ENCODE measurements at regions not wholly inside any gene's neighbourhood (a gene's known extent, or its start where the extent isn't known, plus 50 kb on each side); places are given as distances from the start of the nearest gene placed in this dataset.
"Not testable (repeated sequence)": the region's sequence is repeated elsewhere in the genome, so short reads cannot be mapped to it uniquely, and the experiment has no call there.

DNA sequence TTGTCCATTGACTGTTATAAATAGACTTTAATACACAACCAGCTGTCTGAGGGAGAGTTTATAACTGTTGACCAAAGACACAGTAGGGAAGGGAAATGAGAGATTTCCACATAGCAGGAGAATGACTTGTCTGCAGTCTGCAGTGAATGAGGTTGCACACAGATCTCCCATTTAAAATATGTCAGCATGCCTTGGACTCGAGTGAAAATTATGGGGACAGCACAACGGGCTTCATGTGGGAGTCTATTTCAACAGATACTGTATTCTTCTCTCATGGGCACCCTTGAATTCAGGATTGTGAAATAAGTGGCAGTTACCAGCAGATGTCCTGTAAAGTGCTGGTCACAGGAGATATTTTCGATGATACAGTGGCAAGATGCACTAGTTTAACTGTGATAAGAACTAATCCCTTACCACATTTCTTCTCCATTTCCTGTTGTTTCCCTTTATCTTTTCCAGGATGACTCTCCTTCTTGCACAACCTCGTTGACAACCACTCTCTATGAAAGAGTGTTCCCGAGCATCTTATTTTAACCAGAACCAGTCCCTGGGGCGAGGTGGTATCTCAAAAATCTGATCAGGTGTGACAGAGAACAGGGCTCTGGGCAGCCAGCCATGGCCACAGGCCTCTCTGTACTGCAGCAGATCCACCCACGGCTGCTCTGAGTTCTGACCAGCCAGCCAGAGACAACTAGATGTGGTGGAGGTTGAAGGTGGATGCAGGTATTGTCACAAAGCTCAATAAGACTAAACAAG, 51.5 kb upstream of the MAP3K1 start:
- no peak for DNase-seq (ENCODE audit: low read depth in 2 of 2, low spot score in 1 of 2)

DNA sequence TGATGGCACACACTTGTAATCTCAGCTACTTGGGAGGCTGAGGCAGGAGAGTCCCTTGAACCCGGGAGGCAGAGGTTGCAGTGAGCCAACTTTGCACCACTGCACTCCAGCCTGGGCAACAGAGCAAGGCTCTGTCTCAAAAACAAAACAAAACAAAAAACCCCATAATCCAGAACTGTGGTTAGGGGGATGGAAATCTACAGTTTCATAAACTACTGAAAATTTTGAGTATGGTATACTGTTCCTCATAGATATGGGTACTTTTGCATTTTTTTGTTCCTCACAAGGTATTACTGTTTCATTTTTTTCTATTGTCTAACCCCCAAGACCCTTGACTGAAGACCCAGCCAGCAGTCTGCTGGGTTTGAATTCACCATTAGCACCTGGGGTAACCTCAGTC, 52.2 kb upstream of the MAP3K1 start:
- no peak for DNase-seq (ENCODE audit: low read depth in 2 of 2, low spot score in 1 of 2)

DNA sequence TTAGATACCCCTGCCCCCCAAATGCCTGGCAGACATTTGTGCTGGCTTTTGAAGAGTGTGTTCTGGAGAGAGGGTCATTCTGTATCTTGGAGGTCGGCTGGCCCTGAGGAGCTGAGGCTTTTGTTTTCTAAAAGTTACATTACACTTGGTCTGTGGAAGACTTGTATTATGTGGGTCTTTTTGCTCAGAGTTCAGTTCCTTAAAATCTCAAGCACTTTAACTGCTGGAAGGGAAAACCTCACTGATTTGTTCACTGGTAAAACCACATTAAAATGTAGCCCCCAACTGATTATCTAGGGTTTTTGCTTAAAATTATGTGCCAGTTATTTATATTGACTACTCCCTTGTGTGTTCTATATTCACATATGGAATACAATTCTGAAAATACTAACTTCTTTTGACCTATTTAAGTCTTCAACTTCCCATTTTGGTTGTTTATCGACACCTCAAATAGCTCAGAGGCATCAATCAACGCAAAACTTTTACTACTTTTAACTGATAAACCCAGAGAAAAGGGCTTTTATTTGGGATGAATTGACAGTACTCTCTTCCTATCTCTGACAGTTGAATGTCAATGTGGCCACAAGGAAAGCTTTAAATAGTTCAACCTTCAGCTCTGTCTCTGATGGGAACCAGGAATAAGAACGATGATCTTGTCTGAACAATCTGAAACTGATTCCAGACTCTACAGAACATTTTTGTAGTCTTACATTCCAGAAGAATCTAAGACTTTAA, 54.0 kb upstream of the MAP3K1 start:
- DNase-seq (ENCODE audit: low read depth in 2 of 2, low spot score in 1 of 2): no peak

DNA sequence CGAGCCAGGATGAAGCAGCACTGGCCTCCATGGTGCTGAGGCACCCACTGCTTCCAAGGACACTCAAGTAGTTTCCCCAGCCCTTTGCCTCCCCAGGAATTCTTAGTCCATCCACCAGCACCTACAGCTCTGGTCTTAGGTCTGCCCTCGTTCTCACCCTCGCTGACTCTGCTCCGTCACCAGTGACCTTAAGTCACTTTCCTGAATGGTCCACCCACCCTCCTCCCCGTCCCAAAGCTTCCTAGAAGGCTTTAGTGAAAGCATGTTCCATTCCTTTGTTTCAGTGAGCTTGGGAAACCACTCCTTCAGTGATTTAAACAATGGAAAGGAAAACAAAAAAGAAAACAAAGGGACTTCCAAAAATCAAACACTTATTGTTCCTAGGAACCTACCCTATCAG, 54.6 kb upstream of the MAP3K1 start:
- no peak for DNase-seq (ENCODE audit: low read depth in 2 of 2, low spot score in 1 of 2)

DNA sequence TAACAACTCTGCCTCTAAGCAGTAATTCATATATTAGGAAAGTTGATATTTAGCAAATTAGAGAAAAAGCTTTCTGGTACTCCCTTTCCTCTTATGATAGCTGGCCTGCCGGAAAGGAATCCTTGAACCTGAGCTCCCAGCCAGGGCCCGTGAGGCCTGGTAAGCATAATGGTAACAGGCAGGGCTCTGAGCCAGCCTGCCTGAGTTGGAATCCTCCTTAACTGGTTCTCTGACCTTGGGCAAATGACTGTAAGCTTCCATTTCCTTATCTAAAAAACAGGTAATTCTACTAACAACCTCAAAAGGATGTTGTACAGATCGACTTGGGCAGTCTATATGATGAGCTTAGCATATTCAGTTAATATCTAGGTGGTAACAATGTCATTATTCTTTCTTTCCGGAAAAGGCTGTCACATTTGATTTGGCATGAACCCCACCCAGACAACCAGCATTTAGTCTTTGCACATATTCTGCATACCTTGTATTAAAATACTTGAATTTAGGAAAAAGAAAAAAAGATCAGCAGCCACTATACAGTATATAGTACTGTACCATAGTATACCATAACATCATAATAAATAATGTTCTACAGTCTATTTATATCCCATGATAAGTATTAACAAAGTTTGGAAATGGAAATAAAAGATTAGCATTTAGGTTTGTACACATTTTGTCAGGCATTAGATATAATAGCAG, 55.7 kb upstream of the MAP3K1 start:
- DNase-seq (ENCODE audit: low read depth in 2 of 2, low spot score in 1 of 2): no peak

DNA sequence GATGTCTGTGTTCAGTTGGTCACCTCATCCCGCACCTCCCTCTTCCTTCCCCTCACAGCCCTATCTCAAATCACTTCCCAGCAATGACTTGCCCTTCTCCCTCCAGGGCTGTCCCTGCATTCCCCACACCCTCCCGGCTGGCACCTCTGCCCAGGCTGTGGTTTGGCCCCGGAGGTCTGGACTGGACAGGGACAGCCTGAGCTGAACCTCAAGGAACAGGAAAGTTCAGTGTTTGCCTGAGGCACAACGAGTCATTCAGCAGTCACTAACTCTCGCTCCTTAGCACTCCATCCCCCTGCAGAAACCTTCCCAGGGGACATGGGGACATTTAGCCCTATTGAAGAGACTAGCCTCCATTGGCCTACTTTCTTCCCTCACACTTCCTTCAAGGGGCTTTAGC, 58.3 kb upstream of the MAP3K1 start:
- DNase-seq (ENCODE audit: low read depth in 2 of 2, low spot score in 1 of 2): no peak

DNA sequence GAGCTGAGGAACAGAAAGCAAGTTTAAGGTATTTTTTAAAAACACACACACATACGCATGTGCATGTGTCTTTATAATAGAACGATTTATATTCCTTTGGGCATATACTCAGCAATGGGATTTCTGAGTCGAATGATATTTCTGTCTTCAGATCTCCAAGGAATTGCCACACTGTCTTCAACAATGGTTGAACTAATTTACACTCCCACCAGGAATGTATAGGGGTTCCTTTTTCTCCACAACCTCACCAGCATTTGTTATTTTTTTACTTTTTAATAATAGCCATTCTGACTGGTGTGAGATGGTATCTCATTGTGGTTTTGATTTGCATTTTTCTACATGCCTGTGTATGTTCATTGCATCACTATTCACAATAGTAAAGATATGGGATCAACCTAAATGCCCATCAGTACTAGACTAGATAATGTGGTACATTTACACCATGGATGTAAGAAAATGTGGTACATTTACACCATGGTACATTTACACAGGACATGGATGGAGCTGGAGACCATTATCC, 60.3 kb upstream of the MAP3K1 start:
- DNase-seq (ENCODE audit: low read depth in 2 of 2, low spot score in 1 of 2): no peak

DNA sequence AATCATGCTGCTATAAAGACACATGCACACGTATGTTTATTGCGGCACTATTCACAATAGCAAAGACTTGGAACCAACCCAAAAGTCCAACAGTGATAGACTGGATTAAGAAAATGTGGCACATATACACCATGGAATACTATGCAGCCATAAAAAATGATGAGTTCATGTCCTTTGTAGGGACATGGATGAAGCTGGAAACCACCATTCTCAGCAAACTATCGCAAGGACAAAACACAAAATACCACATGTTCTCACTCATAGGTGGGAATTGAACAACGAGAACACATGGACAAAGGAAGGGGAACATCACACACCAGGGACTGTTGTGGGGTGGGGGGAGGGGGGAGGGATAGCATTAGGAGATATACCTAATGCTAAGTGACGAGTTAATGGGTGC, 61.8 kb upstream of the MAP3K1 start:
- DNase-seq (ENCODE audit: low read depth in 2 of 2, low spot score in 1 of 2): not testable (repeated sequence)

DNA sequence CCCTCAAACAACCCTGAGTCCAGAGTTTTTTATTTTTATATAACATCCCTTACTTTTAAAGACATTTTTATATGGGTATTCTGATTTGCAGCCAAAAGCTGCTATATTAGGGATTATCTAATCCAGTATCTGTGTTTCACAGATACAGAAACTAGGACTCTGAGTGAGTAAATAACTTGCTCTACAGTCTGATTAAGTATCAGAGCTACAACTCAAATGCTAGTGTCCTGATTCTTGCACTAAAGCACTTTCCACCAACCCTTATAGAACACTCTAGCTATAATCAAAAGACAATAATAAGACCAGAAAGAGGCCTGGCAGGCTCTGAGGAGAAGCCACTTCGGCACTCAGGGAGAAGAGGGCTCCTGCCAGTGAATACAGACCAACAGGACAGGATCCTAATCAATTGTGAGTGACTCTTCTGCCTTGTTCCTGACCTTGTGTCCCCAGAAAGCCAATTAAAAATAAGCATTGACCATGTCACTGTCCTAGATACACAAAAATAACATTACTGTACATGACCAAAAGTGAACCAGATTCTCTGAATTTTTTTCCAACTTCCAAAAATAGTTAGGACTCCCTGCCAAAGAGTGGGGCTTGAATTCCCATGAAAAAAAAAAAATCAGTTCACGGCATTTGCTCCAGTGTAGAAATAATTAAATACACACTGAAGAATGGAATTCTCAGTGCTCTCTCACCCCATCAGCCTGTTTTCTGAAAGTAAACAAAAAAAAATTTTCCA, 63.6 kb upstream of the MAP3K1 start:
- DNase-seq (ENCODE audit: low read depth in 2 of 2, low spot score in 1 of 2): no peak

DNA sequence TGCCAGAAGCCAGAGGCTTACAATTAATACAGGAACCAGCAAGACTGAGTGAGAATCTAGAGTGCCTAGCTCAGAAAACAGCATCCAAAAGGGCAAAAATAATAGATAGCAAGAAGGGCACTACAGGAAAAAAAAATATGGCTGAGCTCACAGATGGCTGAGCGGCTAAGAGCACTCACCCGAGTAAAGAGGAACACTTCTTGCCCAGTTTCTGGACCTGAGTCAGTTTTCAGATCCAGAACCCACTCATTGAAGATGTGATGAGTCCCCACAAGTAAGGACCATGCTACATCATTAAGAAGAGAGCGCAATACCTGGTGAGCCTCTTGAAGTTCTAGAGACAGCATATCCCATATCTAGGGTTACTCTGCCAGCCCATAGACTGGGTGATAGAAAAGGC, 65.5 kb upstream of the MAP3K1 start:
- no peak for DNase-seq (ENCODE audit: low read depth in 2 of 2, low spot score in 1 of 2)

DNA sequence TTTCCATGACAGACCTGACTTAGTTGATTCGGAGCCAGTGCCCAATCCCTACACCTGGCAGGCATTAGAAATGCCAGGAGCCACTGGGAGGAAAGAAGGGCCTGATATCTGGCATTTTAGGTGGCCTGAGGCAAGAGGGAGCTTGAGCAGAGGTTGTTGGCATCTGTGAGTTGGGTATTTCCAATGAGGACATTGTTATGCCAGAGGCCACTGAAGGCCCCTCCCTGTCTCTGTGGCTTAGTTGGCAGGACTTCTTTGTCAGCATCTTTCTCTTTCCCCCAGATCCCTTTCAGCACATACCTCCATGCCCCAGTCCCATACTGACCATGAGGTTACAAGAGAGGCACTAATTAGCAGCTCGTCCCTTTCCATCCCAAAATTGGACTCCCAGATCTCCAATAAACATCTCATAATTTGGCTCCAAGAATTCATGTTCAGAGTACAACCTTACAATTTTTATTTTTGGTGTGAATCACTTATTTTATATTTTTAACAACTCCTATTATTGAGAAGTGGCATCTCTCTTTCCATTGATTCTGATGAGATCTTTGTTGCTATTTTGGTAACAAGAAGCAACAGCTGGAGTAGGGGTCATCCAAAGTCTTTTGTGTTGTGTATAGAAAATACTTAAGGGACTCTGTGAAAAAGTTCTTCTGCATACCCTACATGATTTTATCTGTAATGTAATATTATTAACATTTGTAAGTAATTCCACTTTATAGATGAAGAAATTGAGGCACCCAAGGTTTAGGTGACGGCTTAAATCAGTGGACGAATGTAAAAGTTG, 68.6 kb upstream of the MAP3K1 start:
- DNase-seq (ENCODE audit: low read depth in 2 of 2, low spot score in 1 of 2): no peak

DNA sequence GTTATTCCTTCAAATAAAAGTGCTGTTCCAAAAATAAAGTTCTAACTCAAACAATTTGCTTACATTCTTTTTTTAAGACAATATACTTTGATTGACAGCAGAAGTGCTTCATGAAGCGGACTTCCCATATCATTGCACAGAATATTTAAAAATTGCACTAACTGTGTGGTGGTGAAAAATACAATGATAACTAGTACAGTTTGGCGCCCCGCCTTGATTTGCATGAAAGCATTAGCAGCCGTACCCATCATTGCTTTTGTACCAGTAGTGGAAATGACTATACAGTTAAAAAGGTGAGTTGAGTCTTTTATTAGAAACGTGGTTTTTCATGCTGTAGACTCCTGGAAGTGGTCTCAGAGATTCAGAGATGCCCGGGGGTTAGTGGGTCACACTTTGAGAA, 69.5 kb upstream of the MAP3K1 start:
- DNase-seq (ENCODE audit: low read depth in 2 of 2, low spot score in 1 of 2): no peak

DNA sequence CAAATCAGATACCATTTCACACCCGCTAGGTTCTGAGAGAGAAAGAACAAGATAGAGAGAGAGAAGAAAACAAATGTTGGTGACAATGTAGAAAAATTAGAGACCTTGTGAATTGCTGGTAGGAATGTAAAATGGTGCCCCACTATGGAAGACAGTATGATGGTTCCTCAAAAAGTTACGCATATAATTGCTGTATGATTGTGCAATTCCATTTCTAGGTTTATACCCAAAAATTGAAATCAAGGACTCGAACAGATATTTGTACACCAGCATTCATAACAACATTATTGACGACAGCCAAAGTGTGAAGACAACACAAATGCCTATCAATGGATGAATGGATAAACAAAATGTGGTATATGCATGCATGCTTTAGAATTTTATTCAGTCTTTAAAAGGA, 74.5 kb upstream of the MAP3K1 start:
- no peak for DNase-seq (ENCODE audit: low read depth in 2 of 2, low spot score in 1 of 2)

DNA sequence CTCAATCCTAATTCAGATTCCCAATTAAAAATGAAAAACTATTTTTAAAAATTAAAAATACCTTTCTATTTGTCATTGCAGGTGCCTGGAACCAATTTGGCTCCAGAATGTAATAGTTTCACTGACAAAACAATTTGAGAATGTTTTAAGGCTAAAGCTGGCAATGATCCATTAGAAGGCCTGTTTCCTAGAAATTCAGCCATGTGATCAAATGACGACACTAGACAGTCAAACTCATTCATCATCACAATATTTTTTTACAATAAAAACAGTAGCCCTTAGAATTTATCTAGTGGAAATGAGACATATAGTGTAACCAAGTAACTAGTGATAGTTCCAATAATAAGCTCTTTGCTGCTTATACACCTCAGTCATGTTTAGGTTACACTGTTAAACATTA, 75.4 kb upstream of the MAP3K1 start:
- DNase-seq (ENCODE audit: low read depth in 2 of 2, low spot score in 1 of 2): no peak

DNA sequence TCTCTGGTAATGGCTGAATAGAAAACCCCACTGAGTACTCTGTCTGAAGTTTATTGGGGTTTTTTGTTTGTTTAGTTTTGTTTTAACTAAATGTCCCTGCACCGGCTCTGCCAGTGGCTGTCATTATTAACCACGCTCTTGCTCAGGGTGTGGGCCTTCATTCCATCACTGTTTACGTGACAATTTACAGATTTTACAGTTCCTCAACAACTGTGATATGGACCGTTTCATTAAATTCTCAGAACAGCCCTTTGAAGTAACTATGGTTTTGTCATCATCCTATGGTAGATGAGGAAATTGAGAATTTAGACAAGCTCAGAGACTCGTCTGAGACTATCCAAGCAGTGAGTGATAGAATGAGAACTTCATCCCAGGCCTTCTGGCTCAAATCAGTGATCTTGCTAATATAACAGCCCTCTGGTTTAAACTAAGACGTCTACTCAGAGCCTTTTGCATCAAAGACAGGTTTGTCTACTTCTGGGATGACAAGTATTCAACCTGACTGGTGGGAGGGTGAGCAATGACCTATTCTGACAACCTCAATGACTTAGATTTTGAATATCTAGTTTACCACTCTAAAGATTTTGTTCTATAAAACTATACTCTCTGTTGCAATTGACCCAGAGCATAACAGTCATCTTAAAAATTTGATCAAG, 77.3 kb upstream of the MAP3K1 start:
- no peak for DNase-seq (ENCODE audit: low read depth in 2 of 2, low spot score in 1 of 2)

DNA sequence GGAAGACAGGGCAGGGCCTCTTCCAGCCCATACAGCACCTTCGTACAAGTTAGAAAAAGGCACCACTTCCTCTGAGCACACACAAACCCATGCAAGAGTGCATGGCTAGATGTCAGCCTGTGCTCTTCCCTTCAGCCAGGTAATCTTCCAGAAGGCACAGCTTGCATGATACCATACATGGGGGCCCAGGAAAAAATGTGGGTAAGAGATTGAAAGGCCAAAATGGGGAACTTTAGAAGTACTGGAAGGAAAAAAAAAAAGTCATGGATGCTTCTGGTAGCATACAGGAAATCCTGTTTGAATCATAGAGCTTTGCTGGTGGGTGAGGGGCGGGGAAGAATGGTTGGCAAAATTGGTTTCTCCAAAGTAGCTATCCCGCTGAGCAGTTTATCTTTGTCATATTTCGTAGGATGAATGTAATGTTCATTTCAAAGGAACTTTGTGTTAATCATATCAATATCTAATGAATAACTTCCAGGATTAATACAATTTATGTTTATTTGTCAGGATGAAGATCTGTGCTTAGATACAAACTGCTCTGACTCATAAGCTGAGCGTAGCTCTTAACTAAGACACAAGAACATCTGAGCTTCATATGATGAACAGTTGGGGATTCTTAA, 78.2 kb upstream of the MAP3K1 start:
- DNase-seq (ENCODE audit: low read depth in 2 of 2, low spot score in 1 of 2): no peak

DNA sequence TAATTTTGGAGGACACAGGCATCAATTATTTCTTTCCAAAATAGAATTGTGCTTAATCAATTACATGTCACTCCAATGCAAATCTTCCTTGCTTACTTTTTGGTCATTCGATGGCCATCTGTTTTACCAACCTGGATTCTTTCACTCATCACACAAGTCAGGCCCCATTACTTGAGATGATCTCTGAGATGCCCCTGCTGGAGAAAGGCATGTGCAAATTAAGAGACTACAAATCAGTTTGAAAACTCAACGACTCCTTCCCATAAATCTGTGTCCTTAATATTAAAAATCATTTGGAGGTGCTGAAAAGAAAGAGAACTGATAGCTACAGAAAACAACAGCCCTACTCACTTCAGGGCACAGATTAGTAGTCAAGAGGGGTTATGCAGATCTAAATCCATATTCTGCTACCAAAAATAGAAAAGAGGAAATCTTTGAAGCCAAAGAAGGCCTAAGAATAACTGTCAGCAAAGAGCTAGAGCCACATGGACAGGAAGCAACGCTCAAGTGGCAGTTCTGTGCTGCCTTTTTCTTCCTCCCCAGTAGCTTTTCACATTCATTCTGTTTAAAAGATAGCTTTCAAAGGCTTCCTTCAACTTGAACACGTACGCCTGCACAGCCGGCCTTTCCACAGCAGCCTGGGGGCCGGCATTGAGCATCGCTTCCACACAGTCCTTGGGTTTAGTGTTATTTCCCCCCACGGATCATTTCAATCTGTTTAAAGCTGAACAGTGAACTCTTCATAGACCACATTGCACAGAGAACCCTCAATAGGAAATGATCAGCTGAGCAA, 79.3 kb upstream of the MAP3K1 start:
- DNase-seq (ENCODE audit: low read depth in 2 of 2, low spot score in 1 of 2): no peak

DNA sequence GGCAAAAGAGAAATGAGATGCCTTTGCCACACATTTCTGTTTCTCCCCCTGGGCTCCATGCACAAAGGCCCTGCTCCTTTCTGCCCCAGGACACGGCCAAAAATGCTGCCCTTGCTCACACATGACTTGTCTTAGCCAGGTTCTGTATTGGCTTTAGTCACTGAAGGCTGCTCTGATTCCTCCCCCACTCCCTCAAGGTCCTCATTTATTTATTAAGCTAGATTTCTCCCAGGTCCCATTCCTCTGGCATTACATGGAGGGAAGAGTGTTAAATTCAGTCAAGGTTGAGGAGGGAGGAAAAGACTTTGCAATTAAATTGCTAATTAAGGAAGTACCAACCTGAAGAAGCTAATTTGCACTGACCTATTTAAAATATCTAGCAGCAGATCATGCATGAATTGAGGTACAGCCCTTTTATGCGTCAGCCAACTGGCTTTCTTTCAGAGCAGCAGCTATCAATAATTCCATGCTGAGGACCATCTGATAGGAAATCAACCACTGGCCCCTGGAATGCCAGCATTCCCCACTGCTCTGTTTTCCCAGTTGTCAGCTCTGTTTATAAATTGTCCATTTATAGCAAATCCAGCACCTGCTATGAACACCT, 81.2 kb upstream of the MAP3K1 start:
- no peak for DNase-seq (ENCODE audit: low read depth in 2 of 2, low spot score in 1 of 2)

Measured in stimulated activated CD8-positive, alpha-beta memory T cell treated with anti-CD3 and anti-CD28 coated beads, Interleukin-4, amount 100 ng/mL, for 1 hour (primary cell).